ENCODE measurements at regions not wholly inside any gene's neighbourhood (a gene's known extent, or its start where the extent isn't known, plus 50 kb on each side); places are given as distances from the start of the nearest gene placed in this dataset.

GRCh38 chr2:14909795-14910194 is 277.3 kb downstream of the LRATD1 start:
- TF ChIP-seq POLR2A (IDR thresholded peaks at IDR 0.05): no peak
- TF ChIP-seq, protein P1, sequence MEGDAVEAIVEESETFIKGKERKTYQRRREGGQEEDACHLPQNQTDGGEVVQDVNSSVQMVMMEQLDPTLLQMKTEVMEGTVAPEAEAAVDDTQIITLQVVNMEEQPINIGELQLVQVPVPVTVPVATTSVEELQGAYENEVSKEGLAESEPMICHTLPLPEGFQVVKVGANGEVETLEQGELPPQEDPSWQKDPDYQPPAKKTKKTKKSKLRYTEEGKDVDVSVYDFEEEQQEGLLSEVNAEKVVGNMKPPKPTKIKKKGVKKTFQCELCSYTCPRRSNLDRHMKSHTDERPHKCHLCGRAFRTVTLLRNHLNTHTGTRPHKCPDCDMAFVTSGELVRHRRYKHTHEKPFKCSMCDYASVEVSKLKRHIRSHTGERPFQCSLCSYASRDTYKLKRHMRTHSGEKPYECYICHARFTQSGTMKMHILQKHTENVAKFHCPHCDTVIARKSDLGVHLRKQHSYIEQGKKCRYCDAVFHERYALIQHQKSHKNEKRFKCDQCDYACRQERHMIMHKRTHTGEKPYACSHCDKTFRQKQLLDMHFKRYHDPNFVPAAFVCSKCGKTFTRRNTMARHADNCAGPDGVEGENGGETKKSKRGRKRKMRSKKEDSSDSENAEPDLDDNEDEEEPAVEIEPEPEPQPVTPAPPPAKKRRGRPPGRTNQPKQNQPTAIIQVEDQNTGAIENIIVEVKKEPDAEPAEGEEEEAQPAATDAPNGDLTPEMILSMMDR (IDR thresholded peaks at IDR 0.05): no peak

DNA sequence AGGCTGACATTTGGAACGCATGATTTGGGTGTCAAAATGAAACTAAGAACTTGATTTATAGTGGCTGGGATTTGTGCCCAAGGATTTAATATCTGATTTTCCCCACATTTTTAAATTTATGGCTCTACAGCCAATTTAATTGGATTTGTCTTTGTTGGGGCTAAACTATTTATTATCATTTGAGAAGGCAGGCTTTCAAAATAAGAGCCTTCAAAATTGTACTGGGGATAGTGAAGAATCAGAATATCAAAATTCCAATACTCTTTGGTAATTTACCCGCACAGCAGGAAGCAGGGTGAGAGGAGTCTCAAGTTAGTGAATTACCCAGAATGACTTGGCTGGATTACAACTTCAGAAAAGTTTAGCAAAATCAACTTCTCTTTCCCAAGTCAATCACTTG is 278.1 kb downstream of the LRATD1 start:
- no peaks in the 10 kb centered on the region for H3K9me3 ChIP-seq
- no peak for DNase-seq
- H3K4me3 ChIP-seq: no peak overlapping the region
- intact Hi-C loops (cut with DNase I): no loop called here
- H3K27ac ChIP-seq: no peak overlapping the region
- no peaks in the 10 kb centered on the region for H3K4me1 ChIP-seq
- no peaks in the 10 kb centered on the region for H3K36me3 ChIP-seq
- 14 to 22% methylated on average over 2 of the region's 2 CpGs for WGBS, 2 donors
- H3K27me3 ChIP-seq: no peaks in the 10 kb centered on the region
- TF ChIP-seq POLR2A (IDR thresholded peaks at IDR 0.05): no peak
- TF ChIP-seq, protein P1 (IDR thresholded peaks at IDR 0.05): no peak

More at GRCh38 chr2:14909795-14910194, 277.3 kb downstream of the LRATD1 start:
- Histone ChIP-seq H3K27me3 (no peaks in the 10 kb centered on the region), H3K4me3 (no peak overlapping the region), H3K9me3 (no peaks in the 10 kb centered on the region), H3K4me1 (no peaks in the 10 kb centered on the region), H3K36me3 (no peaks in the 10 kb centered on the region), H3K27ac (no peak overlapping the region)
- intact Hi-C loops (cut with DNase I): no loop called here
- WGBS, 2 donors: 56 to 57% methylated on average over 4 of the region's 4 CpGs
- DNase-seq: no peak

- intact Hi-C loops (cut with DNase I): no loop called here
- DNase-seq: no peak
- TF ChIP-seq POLR2A (IDR thresholded peaks at IDR 0.05): no peak
- no peaks in the 10 kb centered on the region for H3K4me1 ChIP-seq
- H3K9me3 ChIP-seq: no peaks in the 10 kb centered on the region
- 87% methylated on average over 4 of the region's 4 CpGs for WGBS, 2 donors
- H3K36me3 ChIP-seq: no peaks in the 10 kb centered on the region
- H3K27ac ChIP-seq: no peak overlapping the region
- no peaks in the 10 kb centered on the region for H3K27me3 ChIP-seq
- H3K4me3 ChIP-seq: no peak overlapping the region
Observed at GRCh38 chr2:14915983-14916382, 283.5 kb downstream of the LRATD1 start.

DNA sequence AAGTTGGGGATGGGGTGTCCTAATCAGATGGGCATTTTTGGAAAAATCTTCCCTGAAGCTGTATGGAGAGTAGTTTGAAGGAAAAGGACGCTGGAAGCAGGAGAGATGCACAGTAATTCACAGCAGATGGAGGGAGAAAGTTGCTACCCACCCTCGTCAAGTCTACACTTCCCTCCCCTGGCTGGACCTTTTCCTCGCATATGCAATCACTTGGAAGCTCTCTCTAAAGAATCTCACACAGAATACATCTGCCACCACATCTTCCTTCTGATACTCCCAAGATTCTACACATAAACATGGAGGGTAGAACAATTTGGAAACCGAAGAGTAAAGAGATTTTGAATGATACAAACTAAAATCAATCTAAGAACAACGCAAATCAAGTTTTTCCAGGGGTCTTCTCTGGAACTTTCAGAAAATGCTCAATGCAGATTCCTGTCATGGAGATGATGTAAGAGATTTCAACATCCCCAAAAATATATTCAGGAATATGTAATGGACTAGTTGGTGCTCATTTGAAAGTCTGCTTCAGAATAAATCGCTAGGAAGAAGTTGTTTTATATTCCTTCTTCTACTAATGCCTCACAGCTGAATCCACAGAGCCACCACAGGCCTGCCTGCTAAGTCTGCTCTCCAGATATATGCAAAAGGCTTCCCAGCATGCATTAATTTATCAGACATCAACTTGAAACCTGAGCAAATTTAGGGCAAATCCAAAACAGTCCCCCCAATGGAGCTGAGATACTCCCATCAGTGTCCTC is 291.5 kb downstream of the LRATD1 start:
- TF ChIP-seq POLR2A (IDR thresholded peaks at IDR 0.05): no peak
- TF ChIP-seq, protein P1 (IDR thresholded peaks at IDR 0.05): no peak
- Histone ChIP-seq H3K9me3 (no peaks in the 10 kb centered on the region), H3K27me3 (no peaks in the 10 kb centered on the region), H3K36me3 (no peaks in the 10 kb centered on the region), H3K27ac (no peak overlapping the region), H3K4me3 (no peak overlapping the region), H3K4me1 (no peaks in the 10 kb centered on the region)
- no peak for DNase-seq
- intact Hi-C loops (cut with DNase I): no loop called here
- WGBS, 2 donors: 76 to 77% methylated on average over 6 of the region's 6 CpGs

GRCh38 chr2:14925471-14925870 is 293.0 kb downstream of the LRATD1 start:
- no peaks in the 10 kb centered on the region for H3K4me1 ChIP-seq
- no peak for DNase-seq
- 65 to 87% methylated on average over 3 of the region's 3 CpGs for WGBS, 2 donors
- TF ChIP-seq POLR2A (IDR thresholded peaks at IDR 0.05): no peak
- TF ChIP-seq, protein P1 (IDR thresholded peaks at IDR 0.05): no peak
- no peak overlapping the region for H3K27ac ChIP-seq
- H3K36me3 ChIP-seq: no peaks in the 10 kb centered on the region
- H3K27me3 ChIP-seq: no peaks in the 10 kb centered on the region
- intact Hi-C loops (cut with DNase I): no loop called here
- no peaks in the 10 kb centered on the region for H3K9me3 ChIP-seq
- no peak overlapping the region for H3K4me3 ChIP-seq
